ENCODE measurements at regions not wholly inside any gene's neighbourhood (a gene's known extent, or its start where the extent isn't known, plus 50 kb on each side); places are given as distances from the start of the nearest gene placed in this dataset.

GRCh38 chr4:144223661-144224060, 83.1 kb upstream of the GYPA start:
- intact Hi-C loops (cut with micrococcal nuclease), result no loop called here
- Mint-ChIP-seq H3K4me1 (no peaks in the 10 kb centered on the region), H3K27ac (no peak overlapping the region), H3K9me3 (no peaks in the 10 kb centered on the region), H3K36me3 (no peaks in the 10 kb centered on the region), H3K4me3 (no peak overlapping the region), H3K27me3 (ENCODE audit: low read depth in 2 of 2) (no peaks in the 10 kb centered on the region)
- Histone ChIP-seq H3K27me3 (ENCODE audit: control insufficient read depth, insufficient read depth, low read length) (no peaks in the 10 kb centered on the region), H3K27ac (ENCODE audit: low read length) (no peak overlapping the region), H3K9me3 (ENCODE audit: control insufficient read depth, insufficient read depth, low read length) (no peaks in the 10 kb centered on the region), H3K4me3 (ENCODE audit: low read length) (no peak overlapping the region), H3K36me3 (ENCODE audit: control insufficient read depth, insufficient read depth, low read length) (no peaks in the 10 kb centered on the region), H3K4me1 (ENCODE audit: control insufficient read depth, insufficient read depth, low read length) (no peaks in the 10 kb centered on the region)
- ATAC-seq (no peak), DNase-seq (no peak)
- WGBS (ENCODE audit: insufficient coverage), result 90% methylated on average over 2 of the region's 2 CpGs
- TF ChIP-seq, protein P1, sequence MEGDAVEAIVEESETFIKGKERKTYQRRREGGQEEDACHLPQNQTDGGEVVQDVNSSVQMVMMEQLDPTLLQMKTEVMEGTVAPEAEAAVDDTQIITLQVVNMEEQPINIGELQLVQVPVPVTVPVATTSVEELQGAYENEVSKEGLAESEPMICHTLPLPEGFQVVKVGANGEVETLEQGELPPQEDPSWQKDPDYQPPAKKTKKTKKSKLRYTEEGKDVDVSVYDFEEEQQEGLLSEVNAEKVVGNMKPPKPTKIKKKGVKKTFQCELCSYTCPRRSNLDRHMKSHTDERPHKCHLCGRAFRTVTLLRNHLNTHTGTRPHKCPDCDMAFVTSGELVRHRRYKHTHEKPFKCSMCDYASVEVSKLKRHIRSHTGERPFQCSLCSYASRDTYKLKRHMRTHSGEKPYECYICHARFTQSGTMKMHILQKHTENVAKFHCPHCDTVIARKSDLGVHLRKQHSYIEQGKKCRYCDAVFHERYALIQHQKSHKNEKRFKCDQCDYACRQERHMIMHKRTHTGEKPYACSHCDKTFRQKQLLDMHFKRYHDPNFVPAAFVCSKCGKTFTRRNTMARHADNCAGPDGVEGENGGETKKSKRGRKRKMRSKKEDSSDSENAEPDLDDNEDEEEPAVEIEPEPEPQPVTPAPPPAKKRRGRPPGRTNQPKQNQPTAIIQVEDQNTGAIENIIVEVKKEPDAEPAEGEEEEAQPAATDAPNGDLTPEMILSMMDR (IDR thresholded peaks at IDR 0.05), result no peak

DNA sequence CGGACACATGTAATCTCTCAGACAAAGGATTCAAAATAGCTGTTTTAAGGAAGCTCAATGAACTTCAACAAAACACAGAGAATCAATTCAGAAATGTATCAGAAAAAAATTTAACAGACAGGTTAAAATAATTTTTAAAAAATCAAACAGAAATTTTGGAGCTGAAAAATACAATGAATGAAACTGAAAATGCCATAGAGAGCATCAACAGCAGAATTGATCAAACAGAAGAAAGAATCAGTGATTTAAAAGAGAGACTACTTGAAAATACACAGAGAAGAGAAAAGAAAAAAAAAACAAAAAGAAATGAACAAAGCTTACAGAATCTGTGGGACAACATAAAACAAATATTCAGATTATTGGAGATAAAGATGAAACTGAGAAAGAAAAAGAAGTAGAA, 118.8 kb upstream of the GYPA start:
- no peaks in the 10 kb centered on the region for H3K4me1 ChIP-seq (ENCODE audit: control insufficient read depth, insufficient read depth, low read length)
- peaks cover 14 to 21% of the 10 kb centered on the region in 2 donors for H3K9me3 Mint-ChIP-seq
- H3K27me3 Mint-ChIP-seq (ENCODE audit: low read depth in 2 of 2), result no peaks in the 10 kb centered on the region
- H3K27ac Mint-ChIP-seq, result no peak overlapping the region
- no peak for DNase-seq
- H3K27me3 ChIP-seq (ENCODE audit: control insufficient read depth, insufficient read depth, low read length), result no peaks in the 10 kb centered on the region
- H3K4me1 Mint-ChIP-seq, result no peaks in the 10 kb centered on the region
- no peaks in the 10 kb centered on the region for H3K36me3 ChIP-seq (ENCODE audit: control insufficient read depth, insufficient read depth, low read length)
- H3K4me3 ChIP-seq (ENCODE audit: low read length), result no peak overlapping the region
- TF ChIP-seq, protein P1 (IDR thresholded peaks at IDR 0.05), result no peak
- intact Hi-C loops (cut with micrococcal nuclease), result no loop called here
- no peak overlapping the region for H3K27ac ChIP-seq (ENCODE audit: low read length)
- no peak for ATAC-seq
- no peaks in the 10 kb centered on the region for H3K9me3 ChIP-seq (ENCODE audit: control insufficient read depth, insufficient read depth, low read length)
- 100% methylated on average over 1 of the region's 1 CpG for WGBS (ENCODE audit: insufficient coverage)
- H3K4me3 Mint-ChIP-seq, result no peak overlapping the region
- no peaks in the 10 kb centered on the region for H3K36me3 Mint-ChIP-seq

DNA sequence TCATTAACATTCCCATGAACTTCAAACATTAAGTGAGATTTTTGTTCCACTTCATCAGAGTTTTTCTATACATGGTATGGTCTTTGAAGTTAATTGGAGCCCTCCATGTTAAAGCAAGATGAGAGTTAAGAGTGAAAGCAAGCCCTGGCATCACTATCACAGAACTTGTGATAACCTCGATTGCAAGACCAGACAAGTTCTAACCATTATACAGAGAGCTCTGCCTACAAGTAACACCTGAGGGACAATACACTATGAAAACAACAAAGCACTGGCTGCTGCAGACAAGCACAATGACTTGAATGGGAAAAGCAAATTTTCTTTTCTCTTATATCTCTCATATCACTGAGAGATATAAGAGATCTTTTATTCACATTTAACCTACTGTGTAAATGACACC, 126.6 kb upstream of the GYPA start:
- Mint-ChIP-seq H3K4me3 (no peak overlapping the region), H3K27ac (no peak overlapping the region), H3K9me3 (peaks cover 0 to 7% of the 10 kb centered on the region in 2 donors), H3K4me1 (no peaks in the 10 kb centered on the region), H3K27me3 (ENCODE audit: low read depth in 2 of 2) (no peaks in the 10 kb centered on the region), H3K36me3 (no peaks in the 10 kb centered on the region)
- H3K4me1 ChIP-seq (ENCODE audit: control insufficient read depth, insufficient read depth, low read length), result no peaks in the 10 kb centered on the region
- DNase-seq, result no peak
- no peak for ATAC-seq
- H3K9me3 ChIP-seq (ENCODE audit: control insufficient read depth, insufficient read depth, low read length), result no peaks in the 10 kb centered on the region
- WGBS (ENCODE audit: insufficient coverage), result 75% methylated on average over 1 of the region's 1 CpG
- TF ChIP-seq, protein P1 (IDR thresholded peaks at IDR 0.05), result no peak
- intact Hi-C loops (cut with micrococcal nuclease), result no loop called here
- no peak overlapping the region for H3K27ac ChIP-seq (ENCODE audit: low read length)
- no peaks in the 10 kb centered on the region for H3K27me3 ChIP-seq (ENCODE audit: control insufficient read depth, insufficient read depth, low read length)
- no peaks in the 10 kb centered on the region for H3K36me3 ChIP-seq (ENCODE audit: control insufficient read depth, insufficient read depth, low read length)
- no peak overlapping the region for H3K4me3 ChIP-seq (ENCODE audit: low read length)

DNA sequence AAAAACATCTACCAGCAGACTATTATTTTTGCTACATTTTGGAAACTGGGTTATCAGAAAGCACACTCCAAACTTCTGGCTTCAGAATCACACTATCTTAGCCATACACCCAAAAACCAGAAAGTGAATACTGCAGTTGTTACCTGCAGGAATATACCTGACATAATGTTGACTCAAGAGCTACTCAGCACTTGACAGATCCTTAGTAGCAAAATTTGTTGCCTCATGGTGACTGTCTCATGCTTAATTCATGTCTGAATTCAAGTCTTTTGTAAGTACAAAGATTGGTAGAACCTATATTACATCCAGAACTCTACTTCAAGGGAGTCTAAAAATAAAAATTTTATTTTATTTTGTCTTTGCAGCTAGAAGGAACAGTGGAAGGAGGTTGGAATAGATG, 140.2 kb upstream of the GYPA start:
- TF ChIP-seq, protein P1 (IDR thresholded peaks at IDR 0.05), result no peak
- H3K27me3 Mint-ChIP-seq (ENCODE audit: low read depth in 2 of 2), result no peaks in the 10 kb centered on the region
- H3K27me3 ChIP-seq (ENCODE audit: control insufficient read depth, insufficient read depth, low read length), result no peaks in the 10 kb centered on the region
- no peak overlapping the region for H3K4me3 ChIP-seq (ENCODE audit: low read length)
- H3K4me3 Mint-ChIP-seq, result no peak overlapping the region
- H3K27ac Mint-ChIP-seq, result no peak overlapping the region
- no peaks in the 10 kb centered on the region for H3K4me1 Mint-ChIP-seq
- ATAC-seq (no peak), DNase-seq (no peak)
- H3K36me3 Mint-ChIP-seq, result no peaks in the 10 kb centered on the region
- no peaks in the 10 kb centered on the region for H3K4me1 ChIP-seq (ENCODE audit: control insufficient read depth, insufficient read depth, low read length)
- no peaks in the 10 kb centered on the region for H3K36me3 ChIP-seq (ENCODE audit: control insufficient read depth, insufficient read depth, low read length)
- intact Hi-C loops (cut with micrococcal nuclease), result no loop called here
- H3K9me3 Mint-ChIP-seq, result peaks cover 14 to 18% of the 10 kb centered on the region in 2 donors
- no peak overlapping the region for H3K27ac ChIP-seq (ENCODE audit: low read length)
- H3K9me3 ChIP-seq (ENCODE audit: control insufficient read depth, insufficient read depth, low read length), result no peaks in the 10 kb centered on the region

Data from natural killer cell (primary cell).